ENCODE measurements at regions not wholly inside any gene's neighbourhood (a gene's known extent, or its start where the extent isn't known, plus 50 kb on each side); places are given as distances from the start of the nearest gene placed in this dataset.

GRCh38 chr20:60201198-60201835 lies 243.1 kb downstream of the CDH26 start:
- H3K36me3 ChIP-seq (ENCODE audit: control insufficient read depth in 2 of 2, insufficient read depth in 1 of 2, low read length in 2 of 2) = no peaks in the 10 kb centered on the region

DNA sequence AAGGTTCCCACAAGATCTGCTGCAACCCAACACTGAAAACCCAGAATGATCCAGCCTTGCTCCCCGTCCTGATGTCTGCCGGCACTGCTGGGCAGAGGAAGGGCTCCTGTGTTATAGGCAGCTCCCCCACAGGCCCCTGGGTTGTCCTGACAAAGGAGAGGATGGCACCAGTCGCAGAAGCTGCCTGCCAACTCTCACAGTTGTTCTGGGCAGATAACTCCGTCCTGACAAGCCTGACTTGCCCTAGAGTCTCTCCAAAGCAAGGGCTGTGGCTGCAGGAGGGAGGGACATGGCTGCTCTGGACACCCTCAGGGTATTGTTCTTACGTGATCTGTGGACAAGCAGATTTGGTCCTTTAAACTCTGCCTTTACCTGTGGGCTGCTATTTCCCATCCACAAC lies 243.8 kb downstream of the CDH26 start:
- Histone ChIP-seq H3K4me1 (ENCODE audit: control insufficient read depth, insufficient read depth, low read length) (no peaks in the 10 kb centered on the region), H3K4me3 (ENCODE audit: low read depth, low read length) (no peak overlapping the region), H3K36me3 (ENCODE audit: control insufficient read depth in 2 of 2, insufficient read depth in 1 of 2, low read length in 2 of 2) (no peaks in the 10 kb centered on the region), H3K9me3 (ENCODE audit: control insufficient read depth, insufficient read depth, low read depth, low read length) (no peaks in the 10 kb centered on the region), H3K27ac (ENCODE audit: extremely low read depth, low read depth, low read length) (no peak overlapping the region)
- CTCF ChIA-PET = interaction anchor here (4.5 kb wide), 1 partner anchor 9 kb away, joined by 24 read pairs; no protein-coding TSS in a partner anchor
- TF ChIP-seq KLF8 (tag by site-specific recombination; IDR thresholded peaks at IDR 0.05) (no peak), ZNF302 (tag by site-specific recombination; IDR thresholded peaks at IDR 0.05; ENCODE audit: low read depth) (no peak), ZNF555 (tag by site-specific recombination; conservative IDR thresholded peaks at IDR 0.05) (no peak), ZNF596 (tag by site-specific recombination; IDR thresholded peaks at IDR 0.05) (no peak), ZNF48 (tag by site-specific recombination; IDR thresholded peaks at IDR 0.05) (no peak), ZNF830 (tag by site-specific recombination; IDR thresholded peaks at IDR 0.05; ENCODE audit: low read depth) (no peak), ZNF292 (tag by site-specific recombination; IDR thresholded peaks at IDR 0.05; ENCODE audit: borderline replicate concordance, low read depth) (no peak), ZNF791 (tag by site-specific recombination; IDR thresholded peaks at IDR 0.05) (no peak), ZNF561 (tag by site-specific recombination; IDR thresholded peaks at IDR 0.05; ENCODE audit: borderline replicate concordance) (no peak), ZNF311 (tag by site-specific recombination; IDR thresholded peaks at IDR 0.05; ENCODE audit: borderline replicate concordance) (no peak), ZNF660 (tag by site-specific recombination; IDR thresholded peaks at IDR 0.05) (no peak), ZNF26 (tag by site-specific recombination; IDR thresholded peaks at IDR 0.05) (no peak), ZNF624 (tag by site-specific recombination; IDR thresholded peaks at IDR 0.05) (no peak), ZBTB17 (tag by site-specific recombination; IDR thresholded peaks at IDR 0.05) (no peak), ZNF24 (tag by site-specific recombination; IDR thresholded peaks at IDR 0.05) (no peak)
- TF ChIP-seq, protein P1, sequence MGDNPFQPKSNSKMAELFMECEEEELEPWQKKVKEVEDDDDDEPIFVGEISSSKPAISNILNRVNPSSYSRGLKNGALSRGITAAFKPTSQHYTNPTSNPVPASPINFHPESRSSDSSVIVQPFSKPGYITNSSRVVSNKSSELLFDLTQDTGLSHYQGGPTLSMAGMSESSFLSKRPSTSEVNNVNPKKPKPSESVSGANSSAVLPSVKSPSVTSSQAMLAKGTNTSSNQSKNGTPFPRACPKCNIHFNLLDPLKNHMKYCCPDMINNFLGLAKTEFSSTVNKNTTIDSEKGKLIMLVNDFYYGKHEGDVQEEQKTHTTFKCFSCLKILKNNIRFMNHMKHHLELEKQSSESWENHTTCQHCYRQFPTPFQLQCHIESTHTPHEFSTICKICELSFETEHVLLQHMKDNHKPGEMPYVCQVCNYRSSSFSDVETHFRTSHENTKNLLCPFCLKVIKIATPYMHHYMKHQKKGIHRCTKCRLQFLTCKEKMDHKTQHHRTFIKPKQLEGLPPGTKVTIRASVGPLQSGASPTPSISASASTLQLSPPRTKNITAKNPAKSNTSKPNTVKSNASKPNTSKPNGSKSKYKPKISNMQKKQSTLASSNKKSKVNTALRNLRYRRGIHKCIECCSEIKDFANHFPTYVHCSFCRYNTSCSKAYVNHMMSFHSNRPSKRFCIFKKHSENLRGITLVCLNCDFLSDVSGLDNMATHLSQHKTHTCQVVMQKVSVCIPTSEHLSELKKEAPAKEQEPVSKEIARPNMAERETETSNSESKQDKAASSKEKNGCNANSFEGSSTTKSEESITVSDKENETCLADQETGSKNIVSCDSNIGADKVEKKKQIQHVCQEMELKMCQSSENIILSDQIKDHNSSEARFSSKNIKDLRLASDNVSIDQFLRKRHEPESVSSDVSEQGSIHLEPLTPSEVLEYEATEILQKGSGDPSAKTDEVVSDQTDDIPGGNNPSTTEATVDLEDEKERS (tag by site-specific recombination; IDR thresholded peaks at IDR 0.05) = no peak
- TF ChIP-seq, protein P2, sequence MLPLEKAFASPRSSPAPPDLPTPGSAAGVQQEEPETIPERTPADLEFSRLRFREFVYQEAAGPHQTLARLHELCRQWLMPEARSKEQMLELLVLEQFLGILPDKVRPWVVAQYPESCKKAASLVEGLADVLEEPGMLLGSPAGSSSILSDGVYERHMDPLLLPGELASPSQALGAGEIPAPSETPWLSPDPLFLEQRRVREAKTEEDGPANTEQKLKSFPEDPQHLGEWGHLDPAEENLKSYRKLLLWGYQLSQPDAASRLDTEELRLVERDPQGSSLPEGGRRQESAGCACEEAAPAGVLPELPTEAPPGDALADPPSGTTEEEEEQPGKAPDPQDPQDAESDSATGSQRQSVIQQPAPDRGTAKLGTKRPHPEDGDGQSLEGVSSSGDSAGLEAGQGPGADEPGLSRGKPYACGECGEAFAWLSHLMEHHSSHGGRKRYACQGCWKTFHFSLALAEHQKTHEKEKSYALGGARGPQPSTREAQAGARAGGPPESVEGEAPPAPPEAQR (tag by site-specific recombination; IDR thresholded peaks at IDR 0.05) = no peak
- TF ChIP-seq, protein P3, sequence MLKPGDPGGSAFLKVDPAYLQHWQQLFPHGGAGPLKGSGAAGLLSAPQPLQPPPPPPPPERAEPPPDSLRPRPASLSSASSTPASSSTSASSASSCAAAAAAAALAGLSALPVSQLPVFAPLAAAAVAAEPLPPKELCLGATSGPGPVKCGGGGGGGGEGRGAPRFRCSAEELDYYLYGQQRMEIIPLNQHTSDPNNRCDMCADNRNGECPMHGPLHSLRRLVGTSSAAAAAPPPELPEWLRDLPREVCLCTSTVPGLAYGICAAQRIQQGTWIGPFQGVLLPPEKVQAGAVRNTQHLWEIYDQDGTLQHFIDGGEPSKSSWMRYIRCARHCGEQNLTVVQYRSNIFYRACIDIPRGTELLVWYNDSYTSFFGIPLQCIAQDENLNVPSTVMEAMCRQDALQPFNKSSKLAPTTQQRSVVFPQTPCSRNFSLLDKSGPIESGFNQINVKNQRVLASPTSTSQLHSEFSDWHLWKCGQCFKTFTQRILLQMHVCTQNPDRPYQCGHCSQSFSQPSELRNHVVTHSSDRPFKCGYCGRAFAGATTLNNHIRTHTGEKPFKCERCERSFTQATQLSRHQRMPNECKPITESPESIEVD (tag by site-specific recombination; IDR thresholded peaks at IDR 0.05) = no peak
- POLR2A ChIA-PET = no interaction called here

More at GRCh38 chr20:60201198-60201835, 243.1 kb downstream of the CDH26 start:
- H3K4me3 ChIP-seq (ENCODE audit: low read depth, low read length) = no peak overlapping the region
- POLR2A ChIA-PET = no interaction called here
- H3K27ac ChIP-seq (ENCODE audit: extremely low read depth, low read depth, low read length) = no peak overlapping the region
- CTCF ChIA-PET = interaction anchor here (4.5 kb wide), 1 partner anchor 9 kb away, joined by 24 read pairs; no protein-coding TSS in a partner anchor
- no peaks in the 10 kb centered on the region for H3K9me3 ChIP-seq (ENCODE audit: control insufficient read depth, insufficient read depth, low read depth, low read length)
- no peaks in the 10 kb centered on the region for H3K4me1 ChIP-seq (ENCODE audit: control insufficient read depth, insufficient read depth, low read length)
- TF ChIP-seq ZNF114 (tag by site-specific recombination; IDR thresholded peaks at IDR 0.05) (no peak), SETDB1 (IDR thresholded peaks at IDR 0.05; ENCODE audit: insufficient read length, low read length) (no peak), ZSCAN16 (tag by site-specific recombination; IDR thresholded peaks at IDR 0.05) (no peak), ZNF174 (tag by site-specific recombination; IDR thresholded peaks at IDR 0.05) (no peak)

All from HEK293 (cell line).